Large intestine (tissue), 3 donors: ENCODE measurements at regions not wholly inside any gene's neighbourhood (a gene's known extent, or its start where the extent isn't known, plus 50 kb on each side); places are given as distances from the start of the nearest gene placed in this dataset.

Experiments used
- DNase-seq, 2 donors: peaks; one replicate each; pipeline versions ENCODE4 v3.0.0 to v3.0.0-alpha.2; 2013
- H3K27ac ChIP-seq: one replicate; pipeline ENCODE4 v1.5.1; 2013; ENCODE audit warnings: low read length
- H3K27me3 ChIP-seq: 2 replicates; pipeline ENCODE4 v1.6.1; 2013; ENCODE audit warnings: low read length; ENCODE audit not compliant: control insufficient read depth, insufficient read depth
- H3K36me3 ChIP-seq: 2 replicates; pipeline ENCODE4 v1.6.1; 2013; ENCODE audit warnings: low read length; ENCODE audit not compliant: control insufficient read depth, insufficient read depth
- H3K4me1 ChIP-seq: one replicate; pipeline ENCODE4 v1.6.1; 2013; ENCODE audit warnings: low read length; ENCODE audit not compliant: control insufficient read depth, insufficient read depth
- H3K4me3 ChIP-seq: one replicate; pipeline ENCODE4 v1.5.1; 2013; ENCODE audit warnings: low read length
- H3K9me3 ChIP-seq: one replicate; pipeline ENCODE4 v1.6.1; 2013; ENCODE audit warnings: mild to moderate bottlenecking, low read depth, low read length, moderate library complexity; ENCODE audit not compliant: control insufficient read depth
- WGBS: methylation state at CpG from one replicate; pipeline ENCODE4 v1.1.5; 2013; ENCODE audit warnings: low lambda C conversion rate; ENCODE audit not compliant: insufficient coverage; 5-methylcytosine and 5-hydroxymethylcytosine counted together

DNA sequence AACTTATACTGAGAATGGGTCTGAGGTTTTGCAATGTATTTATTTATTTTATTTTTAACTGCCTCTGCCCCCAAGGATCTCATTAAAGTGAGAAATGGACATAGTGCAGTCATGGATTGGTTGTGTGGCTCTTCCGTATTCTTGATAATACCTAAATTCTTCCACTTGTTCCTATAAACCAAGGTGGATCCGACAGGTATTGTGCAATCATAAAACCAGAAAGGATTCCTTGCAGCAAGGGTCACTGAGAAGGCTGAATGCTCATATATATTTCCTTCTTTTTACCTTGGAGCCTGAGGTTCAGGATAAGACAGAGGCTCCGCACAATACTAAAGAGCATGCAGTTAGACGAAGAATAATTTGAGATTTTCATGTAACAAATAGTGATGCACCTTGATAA lies 826.0 kb upstream of the SOX11 start:
- no peak for DNase-seq
- no peak overlapping the region for H3K27ac ChIP-seq
- H3K4me3 ChIP-seq, result no peak overlapping the region
- no peaks in the 10 kb centered on the region for H3K27me3 ChIP-seq
- no peaks in the 10 kb centered on the region for H3K9me3 ChIP-seq
- WGBS, result 60% methylated on average over 1 of the region's 4 CpGs
- H3K36me3 ChIP-seq, result no peaks in the 10 kb centered on the region
- H3K4me1 ChIP-seq, result no peaks in the 10 kb centered on the region

DNA sequence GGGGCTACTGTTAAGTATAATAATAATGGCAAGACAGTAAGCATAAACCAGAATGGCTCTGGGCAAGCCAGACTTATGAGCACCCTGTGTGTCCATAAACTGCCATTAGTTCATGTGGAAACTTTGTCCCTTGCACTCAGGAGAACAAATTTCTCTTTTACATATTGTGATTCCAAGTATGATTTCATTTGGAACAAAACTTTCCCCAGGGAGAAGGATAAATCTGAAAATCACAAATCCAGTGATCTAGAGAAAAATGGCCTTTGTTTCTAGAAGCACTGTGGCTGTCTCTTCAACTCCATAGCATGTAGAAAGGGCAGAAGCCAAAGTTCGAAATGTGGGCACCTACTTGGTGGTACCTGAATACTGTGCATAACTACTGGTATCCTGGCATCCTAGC lies 823.7 kb upstream of the SOX11 start:
- Histone ChIP-seq H3K9me3 (no peaks in the 10 kb centered on the region), H3K27me3 (no peaks in the 10 kb centered on the region), H3K4me1 (no peaks in the 10 kb centered on the region), H3K4me3 (no peak overlapping the region), H3K36me3 (no peaks in the 10 kb centered on the region), H3K27ac (no peak overlapping the region)
- DNase-seq, result no peak
- WGBS, result no CpG with 5 or more reads among the region's 1 CpG

DNA sequence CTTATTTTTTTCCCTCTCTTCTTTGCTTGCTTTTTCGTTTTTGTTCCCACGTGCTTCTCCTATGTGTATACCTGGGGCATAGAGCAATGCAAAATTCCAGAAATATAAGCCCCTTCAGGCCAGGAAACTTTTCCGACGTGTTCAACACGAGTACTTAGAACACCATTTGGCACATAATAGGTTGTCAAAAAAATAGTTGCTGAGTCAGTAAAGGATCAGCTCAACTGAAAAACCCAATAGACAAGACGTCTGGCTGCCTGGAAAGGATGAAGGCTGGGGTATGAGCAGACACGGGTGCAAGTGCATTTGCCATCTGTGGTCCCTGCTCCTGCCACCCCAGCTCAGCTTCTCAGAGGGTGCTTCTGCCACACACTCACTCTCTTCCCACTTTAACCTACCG lies 823.0 kb upstream of the SOX11 start:
- Histone ChIP-seq H3K9me3 (no peaks in the 10 kb centered on the region), H3K4me3 (no peak overlapping the region), H3K27ac (no peak overlapping the region), H3K27me3 (no peaks in the 10 kb centered on the region), H3K36me3 (no peaks in the 10 kb centered on the region), H3K4me1 (no peaks in the 10 kb centered on the region)
- DNase-seq, result no peak
- WGBS, result 93% methylated on average over 3 of the region's 8 CpGs

DNA sequence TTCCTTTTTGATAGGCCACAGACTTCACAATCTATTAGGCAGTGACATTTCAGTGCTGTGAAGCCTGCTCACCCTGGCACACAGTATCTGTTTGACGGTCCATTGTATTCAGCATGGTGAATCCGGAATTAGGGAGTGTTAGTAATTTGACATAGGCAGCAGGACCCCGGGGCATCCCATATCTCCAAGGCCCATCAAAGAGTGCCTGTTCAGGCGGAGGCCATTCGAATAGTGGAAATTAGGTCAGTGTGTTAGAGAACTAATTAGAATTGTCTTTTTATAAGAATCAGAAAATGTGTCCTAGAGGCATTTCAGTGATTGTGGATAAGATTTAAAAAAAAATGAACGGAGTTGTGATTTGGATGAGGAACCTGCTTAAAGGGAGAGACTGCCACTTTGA lies 818.8 kb upstream of the SOX11 start:
- DNase-seq, result no peak
- Histone ChIP-seq H3K9me3 (peaks cover 3% of the 10 kb centered on the region), H3K27me3 (no peaks in the 10 kb centered on the region), H3K4me1 (no peaks in the 10 kb centered on the region), H3K36me3 (no peaks in the 10 kb centered on the region), H3K27ac (no peak overlapping the region), H3K4me3 (no peak overlapping the region)
- 90% methylated on average over 3 of the region's 6 CpGs for WGBS

DNA sequence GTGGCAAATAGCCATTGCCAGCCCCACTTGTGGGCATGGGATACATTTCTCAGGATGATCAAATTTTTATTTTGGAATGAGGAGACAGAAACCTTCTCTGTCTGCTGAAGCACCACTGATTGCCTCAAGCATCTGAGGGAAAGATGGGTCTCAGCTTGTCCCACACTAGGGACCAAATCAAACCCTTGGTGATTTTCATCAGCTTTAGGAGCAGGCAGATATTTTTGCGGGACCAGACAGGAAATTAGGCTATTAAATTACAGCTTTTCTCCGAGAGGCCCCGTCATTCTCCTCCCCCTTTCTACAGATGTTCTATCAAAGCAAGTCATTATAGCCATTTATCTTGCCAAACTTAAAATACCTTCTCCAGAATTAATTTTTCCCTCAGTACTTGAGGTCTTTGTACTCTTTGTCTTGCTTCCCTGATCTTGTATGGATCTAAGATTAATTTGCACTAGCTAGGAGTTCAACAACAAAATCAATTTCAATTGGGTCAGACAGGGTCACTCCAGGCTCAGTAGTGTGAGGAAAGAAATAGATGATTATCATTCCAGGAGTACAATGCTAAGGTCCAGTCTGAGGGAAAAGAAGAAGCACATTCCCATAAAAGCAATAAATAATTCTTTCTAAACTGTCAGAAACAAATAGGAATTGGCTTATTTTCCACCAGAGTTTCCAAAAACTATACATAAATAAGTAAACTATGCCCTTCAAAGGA lies 818.1 kb upstream of the SOX11 start:
- no CpG with 5 or more reads among the region's 3 CpGs for WGBS
- no peaks in the 10 kb centered on the region for H3K4me1 ChIP-seq
- DNase-seq, result no peak
- peaks cover 3% of the 10 kb centered on the region for H3K9me3 ChIP-seq
- H3K36me3 ChIP-seq, result no peaks in the 10 kb centered on the region
- H3K4me3 ChIP-seq, result no peak overlapping the region
- H3K27ac ChIP-seq, result no peak overlapping the region
- H3K27me3 ChIP-seq, result no peaks in the 10 kb centered on the region

DNA sequence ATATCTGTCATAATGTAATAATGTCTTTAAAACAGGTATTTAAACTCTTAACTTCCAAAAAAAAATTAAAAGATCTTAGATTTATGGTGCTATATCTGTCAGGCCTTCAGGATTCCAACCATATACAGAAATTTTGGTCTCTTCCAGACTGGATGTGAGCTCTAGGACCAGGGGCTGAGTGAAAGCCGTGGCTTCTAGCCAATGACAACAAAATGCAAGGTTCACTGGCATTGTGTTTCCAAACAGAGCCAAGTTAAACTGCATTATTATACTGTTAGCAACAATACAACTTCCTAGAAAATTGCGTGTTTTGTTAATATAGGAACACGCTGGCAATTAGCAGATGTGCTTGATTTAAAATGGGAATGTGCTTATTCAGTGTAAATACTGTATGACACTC lies 809.8 kb upstream of the SOX11 start:
- WGBS, result no CpG with 5 or more reads among the region's 3 CpGs
- no peak for DNase-seq
- H3K36me3 ChIP-seq, result no peaks in the 10 kb centered on the region
- no peak overlapping the region for H3K4me3 ChIP-seq
- no peak overlapping the region for H3K27ac ChIP-seq
- peaks cover 14% of the 10 kb centered on the region for H3K9me3 ChIP-seq
- H3K27me3 ChIP-seq, result no peaks in the 10 kb centered on the region
- H3K4me1 ChIP-seq, result no peaks in the 10 kb centered on the region

DNA sequence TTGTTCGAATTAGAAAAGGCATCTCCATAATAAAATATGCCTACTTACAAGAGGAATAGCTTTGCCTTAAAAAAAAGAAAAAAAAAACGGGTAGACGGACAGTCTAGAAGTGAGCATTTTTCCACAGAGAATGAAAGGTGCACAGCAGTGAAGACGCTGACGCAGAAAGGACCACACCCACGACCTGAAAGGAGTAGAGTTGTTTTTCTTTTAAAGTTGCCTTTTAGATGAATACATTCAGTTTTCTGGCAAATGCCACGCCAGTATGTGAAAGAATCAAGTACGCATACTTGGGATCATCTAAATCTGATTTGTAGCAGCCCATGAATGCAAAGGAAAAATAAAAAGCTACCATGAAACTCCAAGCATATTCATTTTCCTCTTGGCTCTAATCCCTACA lies 809.2 kb upstream of the SOX11 start:
- Histone ChIP-seq H3K36me3 (no peaks in the 10 kb centered on the region), H3K4me3 (no peak overlapping the region), H3K27me3 (no peaks in the 10 kb centered on the region), H3K9me3 (peaks cover 14% of the 10 kb centered on the region), H3K27ac (no peak overlapping the region), H3K4me1 (no peaks in the 10 kb centered on the region)
- no peak for DNase-seq
- 91% methylated on average over 5 of the region's 8 CpGs for WGBS

DNA sequence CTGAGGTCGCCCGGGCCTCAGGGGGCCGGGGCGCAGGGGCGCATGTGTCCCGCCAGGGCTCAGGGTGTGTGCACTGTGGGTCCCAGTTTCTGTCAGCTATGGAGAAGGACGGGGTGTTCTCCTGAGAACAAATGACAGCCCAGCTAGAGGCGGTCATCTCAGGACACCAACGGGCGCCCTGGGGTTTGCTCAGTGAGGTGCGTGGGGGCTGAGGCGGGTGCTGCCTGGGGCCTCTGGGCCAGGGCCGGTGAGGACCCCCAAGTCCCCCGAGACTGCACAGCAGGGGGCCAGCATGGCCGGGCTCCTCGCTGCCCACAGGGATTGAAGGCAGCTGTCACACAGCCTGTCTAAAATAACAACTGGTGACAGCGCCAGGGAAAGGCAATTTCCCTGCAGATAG lies 808.8 kb upstream of the SOX11 start:
- H3K36me3 ChIP-seq, result no peaks in the 10 kb centered on the region
- H3K9me3 ChIP-seq, result peaks cover 14% of the 10 kb centered on the region
- no peaks in the 10 kb centered on the region for H3K27me3 ChIP-seq
- no peak for DNase-seq
- H3K4me3 ChIP-seq, result no peak overlapping the region
- H3K27ac ChIP-seq, result no peak overlapping the region
- no peaks in the 10 kb centered on the region for H3K4me1 ChIP-seq
- WGBS, result no CpG with 5 or more reads among the region's 17 CpGs

DNA sequence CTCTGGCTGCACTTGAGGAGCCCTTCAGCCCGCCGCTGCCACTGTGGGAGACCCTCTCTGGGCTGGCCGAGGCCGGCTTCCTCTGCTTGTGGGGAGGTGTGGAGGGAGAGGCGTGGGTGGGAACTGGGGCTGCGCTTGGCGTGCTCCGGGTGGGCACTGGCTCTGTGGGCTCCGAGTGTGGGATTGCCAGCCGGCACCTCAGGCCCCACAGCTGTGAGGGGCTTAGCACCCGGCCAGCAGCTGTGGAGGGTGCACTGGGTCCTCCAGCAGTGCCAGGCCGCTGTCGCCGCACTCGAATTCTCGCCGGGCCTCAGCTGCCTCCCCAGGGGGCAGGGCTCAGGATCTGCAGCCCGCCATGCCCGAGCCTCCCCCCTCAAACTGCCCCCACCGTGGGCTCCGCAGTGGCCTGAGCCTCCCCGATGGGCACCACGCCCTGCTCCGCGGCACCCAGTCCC lies 808.0 kb upstream of the SOX11 start:
- no CpG with 5 or more reads among the region's 25 CpGs for WGBS
- Histone ChIP-seq H3K4me3 (no peak overlapping the region), H3K4me1 (no peaks in the 10 kb centered on the region), H3K9me3 (peaks cover 14% of the 10 kb centered on the region), H3K27ac (no peak overlapping the region), H3K36me3 (no peaks in the 10 kb centered on the region), H3K27me3 (no peaks in the 10 kb centered on the region)
- DNase-seq, result no peak

DNA sequence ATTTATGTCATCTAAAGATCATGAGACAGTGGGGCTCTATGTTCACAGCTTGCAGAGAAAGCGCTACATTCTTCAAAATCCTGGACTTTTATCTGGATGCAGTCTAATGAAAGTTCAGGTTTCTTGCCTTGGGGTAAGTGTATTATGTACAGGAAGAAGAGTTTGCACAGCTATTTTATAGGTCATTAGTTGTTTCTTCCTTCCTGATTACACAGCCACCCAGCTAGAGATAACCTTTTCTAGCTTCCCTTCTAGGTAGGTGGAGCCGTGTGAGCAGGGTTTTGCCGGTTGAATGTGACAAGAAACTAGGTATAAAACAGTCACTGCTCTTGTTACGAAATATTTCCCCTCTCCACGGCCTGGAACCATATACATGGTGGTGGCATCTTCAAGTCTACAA lies 800.8 kb upstream of the SOX11 start:
- Histone ChIP-seq H3K36me3 (no peaks in the 10 kb centered on the region), H3K9me3 (no peaks in the 10 kb centered on the region), H3K27ac (no peak overlapping the region), H3K4me1 (no peaks in the 10 kb centered on the region), H3K27me3 (no peaks in the 10 kb centered on the region), H3K4me3 (no peak overlapping the region)
- 49% methylated on average over 2 of the region's 5 CpGs for WGBS
- DNase-seq, result no peak

DNA sequence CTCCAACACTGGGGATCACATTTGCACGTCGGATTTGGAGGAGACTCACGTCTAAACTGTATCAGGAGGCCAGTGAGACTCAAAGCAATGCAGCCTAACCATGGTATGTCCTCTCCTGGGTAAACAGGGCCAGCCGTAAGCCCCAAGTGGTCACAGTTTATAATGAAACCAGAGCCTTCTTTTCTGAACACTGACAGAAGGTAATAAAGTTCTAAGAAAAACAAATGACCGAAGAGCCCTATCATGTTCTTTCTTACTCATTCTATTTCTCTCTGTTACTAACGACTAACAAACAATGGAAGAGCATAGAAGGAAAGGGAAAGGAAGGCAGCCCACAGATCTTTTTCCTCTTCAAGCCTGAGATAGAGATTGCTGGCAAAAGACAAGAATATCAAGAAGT lies 796.8 kb upstream of the SOX11 start:
- H3K4me3 ChIP-seq, result no peak overlapping the region
- no peak for DNase-seq
- H3K36me3 ChIP-seq, result no peaks in the 10 kb centered on the region
- no peaks in the 10 kb centered on the region for H3K4me1 ChIP-seq
- 18% methylated on average over 2 of the region's 6 CpGs for WGBS
- H3K9me3 ChIP-seq, result no peaks in the 10 kb centered on the region
- no peaks in the 10 kb centered on the region for H3K27me3 ChIP-seq
- no peak overlapping the region for H3K27ac ChIP-seq
